Activated CD4-positive, alpha-beta T cell treated with anti-CD3 and anti-CD28 coated beads, Interleukin-10, Interleukin-2, amounts not matched to agents 100 ng/mL and 50 ng/mL, durations not matched to agents 16 hours and 8 hours (primary cell): ENCODE measurements at regions not wholly inside any gene's neighbourhood (a gene's known extent, or its start where the extent isn't known, plus 50 kb on each side); places are given as distances from the start of the nearest gene placed in this dataset.

Experiments
- DNase-seq: peaks from one replicate; pipeline ENCODE4 v3.0.0-alpha.2; 2020

GRCh38 chr13:105969761-105970160 lies 565.7 kb downstream of the EFNB2 start:
- no peak for DNase-seq

- no peak for DNase-seq
Measured at GRCh38 chr13:105965910-105966309, 569.6 kb downstream of the EFNB2 start.

GRCh38 chr13:105962080-105962479 lies 573.4 kb downstream of the EFNB2 start:
- no peak for DNase-seq

GRCh38 chr13:105961438-105961837 lies 574.0 kb downstream of the EFNB2 start:
- no peak for DNase-seq

- DNase-seq: no peak
Measured at GRCh38 chr13:105960326-105960725, 575.1 kb downstream of the EFNB2 start.

- no peak for DNase-seq
Measured at GRCh38 chr13:105959876-105960275, 575.6 kb downstream of the EFNB2 start.

GRCh38 chr13:105957769-105958438 lies 577.6 kb downstream of the EFNB2 start:
- no peak for DNase-seq

- no peak for DNase-seq
Measured at GRCh38 chr13:105956921-105957320, 578.5 kb downstream of the EFNB2 start.

- no peak for DNase-seq
Measured at GRCh38 chr13:105952973-105953290, 582.5 kb downstream of the EFNB2 start.

- no peak for DNase-seq
Measured at GRCh38 chr13:105952233-105952972, 583.1 kb downstream of the EFNB2 start.

- DNase-seq: no peak
Measured at GRCh38 chr13:105948143-105948542, 587.3 kb downstream of the EFNB2 start.

GRCh38 chr13:105940882-105941281 lies 594.6 kb downstream of the EFNB2 start:
- no peak for DNase-seq

GRCh38 chr13:105937451-105937850 lies 598.0 kb downstream of the EFNB2 start:
- DNase-seq: no peak

GRCh38 chr13:105936816-105937215 lies 598.6 kb downstream of the EFNB2 start:
- no peak for DNase-seq

GRCh38 chr13:105929505-105929904 lies 606.0 kb downstream of the EFNB2 start:
- DNase-seq: no peak

GRCh38 chr13:105928901-105929300 lies 606.6 kb downstream of the EFNB2 start:
- DNase-seq: no peak

- DNase-seq: no peak
Measured at GRCh38 chr13:105928048-105928447, 607.4 kb downstream of the EFNB2 start.

- DNase-seq: no peak
Measured at GRCh38 chr13:105925496-105925895, 610.0 kb downstream of the EFNB2 start.

- DNase-seq: no peak
Measured at GRCh38 chr13:105921711-105922110, 613.8 kb downstream of the EFNB2 start.

- DNase-seq: no peak
Measured at GRCh38 chr13:105920370-105920769, 615.1 kb downstream of the EFNB2 start.

GRCh38 chr13:105918842-105919741 lies 616.4 kb downstream of the EFNB2 start:
- no peak for DNase-seq

GRCh38 chr13:105915146-105915850 lies 620.2 kb downstream of the EFNB2 start:
- no peak for DNase-seq
